OCI-LY1 (cell line): ENCODE measurements at regions not wholly inside any gene's neighbourhood (a gene's known extent, or its start where the extent isn't known, plus 50 kb on each side); places are given as distances from the start of the nearest gene placed in this dataset.

ENCODE experiments used
- H2AFZ ChIP-seq: fragments of 200-600 bp; sonication (generic), shearing (Covaris generic); 2 replicates; pipeline ENCODE4 v1.6.0; 2014; ENCODE audit warnings: antibody characterized with exemption, mild to moderate bottlenecking, low read length
- H3F3A ChIP-seq: fragments of 200-600 bp; sonication (generic), shearing (Covaris generic); 2 replicates; pipeline ENCODE4 v1.6.0; 2014; ENCODE audit warnings: mild to moderate bottlenecking, antibody characterized with exemption, low read length, moderate library complexity; ENCODE audit not compliant: insufficient read depth
- H3K27ac ChIP-seq: fragments of 200-600 bp; sonication (generic); 2 replicates; pipeline ENCODE4 v1.5.1; 2014; ENCODE audit warnings: low read length, mixed run types, mild to moderate bottlenecking, low read depth; ENCODE audit not compliant: poor library complexity, severe bottlenecking
- H3K27me3 ChIP-seq: fragments of 200-600 bp; sonication (generic); 2 replicates; pipeline ENCODE4 v1.6.0; 2014; ENCODE audit warnings: antibody characterized with exemption, mild to moderate bottlenecking, low read length, moderate library complexity; ENCODE audit not compliant: insufficient read depth
- H3K36me3 ChIP-seq: fragments of 200-600 bp; sonication (generic); 2 replicates; pipeline ENCODE4 v1.6.1; 2014; ENCODE audit warnings: mild to moderate bottlenecking, antibody characterized with exemption, low read length, moderate library complexity, mixed read lengths; ENCODE audit not compliant: insufficient read depth
- H3K4me1 ChIP-seq: fragments of 200-600 bp; sonication (generic); 2 replicates; pipeline ENCODE4 v1.5.1; 2014; ENCODE audit warnings: mild to moderate bottlenecking, low read length, moderate library complexity; ENCODE audit not compliant: insufficient read depth, severe bottlenecking
- H3K4me2 ChIP-seq: fragments of 200-600 bp; sonication (generic), shearing (Covaris generic); 2 replicates; pipeline ENCODE4 v1.6.1; 2014; ENCODE audit warnings: low read length
- H3K4me3 ChIP-seq: fragments of 200-600 bp; sonication (generic); 2 replicates; pipeline ENCODE4 v1.5.1; 2014; ENCODE audit warnings: low read length, low read depth, mild to moderate bottlenecking, mixed read lengths; ENCODE audit not compliant: poor library complexity, severe bottlenecking
- H3K79me2 ChIP-seq: fragments of 200-600 bp; shearing (Covaris generic); 2 replicates; pipeline ENCODE4 v1.6.1; 2016; ENCODE audit warnings: mixed run types, low read length, mixed read lengths; ENCODE audit not compliant: insufficient read depth
- H3K9ac ChIP-seq: fragments of 200-600 bp; sonication (generic), shearing (Covaris generic); 2 replicates; pipeline ENCODE4 v1.6.1; 2014; ENCODE audit warnings: mild to moderate bottlenecking, low read length, mixed read lengths
- H3K9me2 ChIP-seq: fragments of 200-600 bp; sonication (generic), shearing (Covaris generic); 2 replicates; pipeline ENCODE4 v1.6.1; 2014; ENCODE audit warnings: low read depth, mild to moderate bottlenecking, low read length, mixed read lengths
- H3K9me3 ChIP-seq: fragments of 200-600 bp; shearing (Covaris generic); 2 replicates; pipeline ENCODE4 v1.6.1; 2014; ENCODE audit warnings: low read length, mixed read lengths
- H4K20me1 ChIP-seq: fragments of 200-600 bp; sonication (generic), shearing (Covaris generic); 2 replicates; pipeline ENCODE4 v1.6.0; 2016; ENCODE audit warnings: mild to moderate bottlenecking, low read length; ENCODE audit not compliant: insufficient read depth
- CTCF ChIP-seq: fragments of 200-600 bp; sonication (generic), shearing (Covaris generic); IDR thresholded peaks from 2 replicates; pipeline ENCODE4 v1.5.1; 2017; ENCODE audit warnings: mild to moderate bottlenecking, antibody characterized with exemption, low read length, moderate library complexity, mixed read lengths
- EZH2 ChIP-seq: fragments of 200-600 bp; sonication (generic), shearing (Covaris generic); IDR thresholded peaks from 2 replicates; pipeline ENCODE4 v1.8.0; 2017; ENCODE audit warnings: borderline replicate concordance, mixed run types, mild to moderate bottlenecking, antibody characterized with exemption, low read length, moderate library complexity, mixed read lengths

- Histone ChIP-seq H3K79me2 (no peaks in the 10 kb centered on the region), H2AFZ (no peak overlapping the region), H3K27ac (no peak overlapping the region), H3K9ac (no peak overlapping the region), H3K9me3 (peaks cover 5% of the 10 kb centered on the region; the same call in 1 of the 2 replicates), H3K4me1 (no peaks in the 10 kb centered on the region), H3F3A (no peaks in the 10 kb centered on the region), H3K36me3 (no peaks in the 10 kb centered on the region; the same call in 1 of the 2 replicates), H3K4me2 (no peak overlapping the region), H3K9me2 (no peaks in the 10 kb centered on the region), H3K4me3 (no peak overlapping the region), H3K27me3 (peaks cover 6% of the 10 kb centered on the region; the same call in 1 of the 2 replicates), H4K20me1 (no peaks in the 10 kb centered on the region)
- TF ChIP-seq EZH2, result no peak
- TF ChIP-seq CTCF, result no peak
Observed at GRCh38 chr9:134984372-134985265, 66.9 kb upstream of the FCN1 start.

DNA sequence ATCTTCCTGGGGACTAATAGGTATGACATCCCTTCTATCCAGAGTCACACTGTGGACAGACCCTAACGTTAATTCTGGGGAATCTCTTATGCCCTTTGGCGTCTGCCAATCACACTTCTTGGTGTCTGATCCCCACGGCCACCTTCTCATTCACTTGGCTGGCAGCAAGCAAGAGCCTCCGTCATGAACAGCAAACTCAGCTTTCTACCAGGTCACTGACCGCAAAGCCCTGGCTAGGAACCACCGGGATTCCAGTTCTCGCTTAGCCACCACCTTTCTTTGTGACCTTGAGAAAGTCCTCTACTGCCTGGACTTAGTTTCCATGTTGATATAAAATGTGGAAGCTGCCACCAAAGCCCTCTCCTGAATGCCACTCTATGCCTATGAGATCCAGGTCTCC lies 67.7 kb upstream of the FCN1 start:
- H3K4me2 ChIP-seq, result no peak overlapping the region
- no peaks in the 10 kb centered on the region for H3K4me1 ChIP-seq
- no peaks in the 10 kb centered on the region for H3K9me2 ChIP-seq
- no peaks in the 10 kb centered on the region for H4K20me1 ChIP-seq
- no peak overlapping the region for H2AFZ ChIP-seq
- peaks cover 5% of the 10 kb centered on the region; the same call in 1 of the 2 replicates for H3K9me3 ChIP-seq
- TF ChIP-seq CTCF, result no peak
- H3K9ac ChIP-seq, result no peak overlapping the region
- H3K36me3 ChIP-seq, result no peaks in the 10 kb centered on the region; the same call in 1 of the 2 replicates
- no peak overlapping the region for H3K4me3 ChIP-seq
- H3K27me3 ChIP-seq, result peaks cover 6% of the 10 kb centered on the region; the same call in 1 of the 2 replicates
- no peaks in the 10 kb centered on the region for H3F3A ChIP-seq
- no peaks in the 10 kb centered on the region for H3K79me2 ChIP-seq
- H3K27ac ChIP-seq, result no peak overlapping the region

DNA sequence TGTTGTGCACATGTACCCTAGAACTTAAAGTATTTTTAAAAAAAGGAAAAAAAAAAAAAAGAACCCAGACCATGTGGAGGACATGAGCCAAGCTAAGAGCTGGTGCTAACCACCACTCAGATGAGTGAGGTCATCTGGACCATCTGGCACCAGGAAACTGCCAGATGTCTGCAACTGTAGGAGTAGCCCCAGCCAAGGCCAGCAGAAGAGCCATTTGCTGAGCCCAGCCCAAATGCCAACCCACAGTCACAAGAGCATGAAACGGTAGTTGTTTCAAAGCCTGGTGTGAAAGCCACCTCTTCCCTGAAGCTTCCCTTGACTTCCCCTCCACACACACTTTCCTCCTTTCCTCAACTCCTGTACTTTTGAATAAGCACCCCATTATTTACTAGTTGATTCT lies 69.2 kb upstream of the FCN1 start:
- no peak overlapping the region for H3K9ac ChIP-seq
- H3F3A ChIP-seq, result no peaks in the 10 kb centered on the region
- TF ChIP-seq EZH2 (no peak), CTCF (no peak)
- H3K9me2 ChIP-seq, result no peaks in the 10 kb centered on the region
- H3K4me3 ChIP-seq, result no peak overlapping the region
- H3K4me2 ChIP-seq, result no peak overlapping the region
- H2AFZ ChIP-seq, result no peak overlapping the region
- no peaks in the 10 kb centered on the region for H4K20me1 ChIP-seq
- no peak overlapping the region for H3K27ac ChIP-seq
- no peaks in the 10 kb centered on the region; the same call in 1 of the 2 replicates for H3K36me3 ChIP-seq
- no peaks in the 10 kb centered on the region for H3K4me1 ChIP-seq
- peaks cover 5% of the 10 kb centered on the region; the same call in 1 of the 2 replicates for H3K9me3 ChIP-seq
- no peaks in the 10 kb centered on the region for H3K79me2 ChIP-seq
- H3K27me3 ChIP-seq, result peaks cover 6% of the 10 kb centered on the region; the same call in 1 of the 2 replicates
